T follicular helper cell (primary cell): ENCODE measurements at regions not wholly inside any gene's neighbourhood (a gene's known extent, or its start where the extent isn't known, plus 50 kb on each side); places are given as distances from the start of the nearest gene placed in this dataset.
"Not testable (repeated sequence)": the region's sequence is repeated elsewhere in the genome, so short reads cannot be mapped to it uniquely, and the experiment has no call there.

Experiments
- DNase-seq: peaks from one replicate; pipeline ENCODE4 v3.0.0-alpha.2; 2020; ENCODE audit warnings: low read depth

- no peak for DNase-seq
These were observed 868.6 kb downstream of the TBL1XR1 start for GRCh38 chr3:176328666-176329065.

- DNase-seq = no peak
These were observed 869.1 kb downstream of the TBL1XR1 start for GRCh38 chr3:176328198-176328597.

GRCh38 chr3:176326894-176327490 is 870.3 kb downstream of the TBL1XR1 start:
- not testable (repeated sequence) for DNase-seq

- not testable (repeated sequence) for DNase-seq
These were observed 875.8 kb downstream of the TBL1XR1 start for GRCh38 chr3:176321532-176321931.

- no peak for DNase-seq
These were observed 876.2 kb downstream of the TBL1XR1 start for GRCh38 chr3:176321099-176321498.

- no peak for DNase-seq
These were observed 883.9 kb downstream of the TBL1XR1 start for GRCh38 chr3:176313426-176313825.

GRCh38 chr3:176310641-176311040 is 886.6 kb downstream of the TBL1XR1 start:
- no peak for DNase-seq

- no peak for DNase-seq
These were observed 895.0 kb downstream of the TBL1XR1 start for GRCh38 chr3:176302271-176302670.

GRCh38 chr3:176296066-176296597 is 901.1 kb downstream of the TBL1XR1 start:
- DNase-seq = no peak

GRCh38 chr3:176293276-176293675 is 904.0 kb downstream of the TBL1XR1 start:
- DNase-seq = no peak

GRCh38 chr3:176286476-176287085 is 910.7 kb downstream of the TBL1XR1 start:
- DNase-seq = no peak

GRCh38 chr3:176275538-176275937 is 921.7 kb downstream of the TBL1XR1 start:
- DNase-seq = no peak

- DNase-seq = no peak
These were observed 922.2 kb downstream of the TBL1XR1 start for GRCh38 chr3:176275113-176275512.

GRCh38 chr3:176274161-176274560 is 923.1 kb downstream of the TBL1XR1 start:
- no peak for DNase-seq

GRCh38 chr3:176262071-176262470 is 935.2 kb downstream of the TBL1XR1 start:
- no peak for DNase-seq

GRCh38 chr3:176247191-176247590 is 950.1 kb downstream of the TBL1XR1 start:
- no peak for DNase-seq

GRCh38 chr3:176219970-176220369 is 977.3 kb downstream of the TBL1XR1 start:
- DNase-seq = no peak

GRCh38 chr3:176214758-176215157 is 982.5 kb downstream of the TBL1XR1 start:
- no peak for DNase-seq

- not testable (repeated sequence) for DNase-seq
These were observed 984.0 kb downstream of the TBL1XR1 start for GRCh38 chr3:176213314-176213713.

- DNase-seq = no peak
These were observed 988.4 kb downstream of the TBL1XR1 start for GRCh38 chr3:176208915-176209314.

- DNase-seq = no peak
These were observed 989.0 kb downstream of the TBL1XR1 start for GRCh38 chr3:176208283-176208682.

GRCh38 chr3:176206809-176207208 is 990.5 kb downstream of the TBL1XR1 start:
- DNase-seq = no peak

- DNase-seq = no peak
These were observed 994.6 kb downstream of the TBL1XR1 start for GRCh38 chr3:176202652-176203051.
